NCI-H2029 (cell line): ENCODE measurements at regions not wholly inside any gene's neighbourhood (a gene's known extent, or its start where the extent isn't known, plus 50 kb on each side); places are given as distances from the start of the nearest gene placed in this dataset.
"Not testable (repeated sequence)": the region's sequence is repeated elsewhere in the genome, so short reads cannot be mapped to it uniquely, and the experiment has no call there.

Experiments used
- DNase-seq: peaks from one replicate; lab custom pipeline; 2025; lab: John Stamatoyannopoulos, UW

DNA sequence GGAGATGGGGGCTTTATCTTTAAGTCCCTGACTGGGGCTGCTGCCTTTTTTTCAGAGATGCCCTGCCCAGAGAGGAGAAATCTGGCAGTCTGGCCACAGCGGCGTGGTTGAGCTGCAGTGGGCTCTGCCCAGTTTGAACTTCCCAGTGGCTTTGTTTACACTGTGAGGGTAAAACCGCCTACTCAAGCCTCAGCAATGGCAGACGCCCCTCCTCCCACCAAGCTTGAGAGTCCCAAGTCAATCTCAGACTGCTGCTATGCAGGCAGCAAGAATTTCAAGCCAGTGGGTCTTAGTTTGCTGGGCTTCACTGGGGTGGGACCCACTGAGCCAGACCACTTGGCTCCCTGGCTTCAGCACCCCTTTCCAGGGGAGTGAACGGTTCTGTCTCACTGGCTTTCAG, 76.4 kb upstream of the DNAJC1 start:
- DNase-seq, result not testable (repeated sequence)

DNA sequence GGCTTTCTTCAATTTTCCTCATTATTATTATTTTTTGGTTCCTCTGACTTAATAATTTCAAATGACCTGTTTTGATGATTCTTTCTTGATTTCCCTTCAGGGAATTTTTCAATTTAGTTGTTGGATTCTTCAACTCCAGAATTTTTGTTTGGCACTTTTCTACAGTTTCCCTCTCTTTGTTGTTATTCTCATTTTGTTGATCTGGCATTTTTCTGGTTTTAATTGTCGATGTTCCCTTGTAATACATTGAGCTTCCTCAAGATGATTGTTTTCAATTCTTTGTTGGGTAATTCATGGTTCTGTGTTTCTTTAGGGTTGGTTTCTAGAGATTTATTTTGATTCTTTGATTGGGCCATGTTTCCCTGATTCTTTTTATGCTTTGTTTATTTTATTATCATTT, 67.8 kb upstream of the DNAJC1 start:
- DNase-seq, result no peak

DNA sequence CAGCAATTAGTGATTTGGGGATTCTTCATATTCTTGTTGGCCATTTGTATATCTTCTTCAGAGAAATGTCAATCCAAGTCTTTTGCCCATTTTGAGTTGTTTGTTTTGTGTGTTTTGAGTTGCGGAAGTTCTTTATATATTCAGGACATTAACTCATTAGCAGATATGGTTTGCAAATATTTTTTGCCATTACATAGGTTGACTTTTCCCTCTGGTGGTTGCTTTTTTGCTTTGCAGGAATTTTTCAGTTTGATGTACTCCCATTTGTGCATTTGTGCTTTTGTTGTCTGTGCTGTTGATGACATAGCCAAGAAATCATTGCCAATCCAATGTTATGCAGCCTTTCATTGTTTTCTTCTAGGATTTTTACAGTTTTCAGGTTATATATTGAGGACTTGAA, 63.6 kb upstream of the DNAJC1 start:
- no peak for DNase-seq

DNA sequence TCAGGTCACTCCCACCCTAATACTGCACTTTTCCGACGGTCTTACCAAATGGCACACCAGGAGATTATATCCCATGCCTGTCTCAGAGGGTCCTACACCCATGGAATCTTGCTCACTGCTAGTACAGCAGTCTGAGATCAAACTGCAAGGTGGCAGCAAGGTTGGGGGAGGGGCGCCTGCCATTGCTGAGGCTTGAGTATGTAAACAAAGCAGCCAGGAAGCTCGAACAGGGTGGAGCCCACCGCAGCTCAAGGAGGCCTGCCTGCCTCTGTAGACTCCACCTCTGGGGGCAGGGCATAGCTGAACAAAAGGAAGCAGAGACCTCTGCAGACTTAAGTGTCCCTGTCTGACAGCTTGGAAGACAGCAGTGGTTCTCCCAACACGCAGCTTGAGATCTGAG, 57.5 kb upstream of the DNAJC1 start:
- DNase-seq, result not testable (repeated sequence)

DNA sequence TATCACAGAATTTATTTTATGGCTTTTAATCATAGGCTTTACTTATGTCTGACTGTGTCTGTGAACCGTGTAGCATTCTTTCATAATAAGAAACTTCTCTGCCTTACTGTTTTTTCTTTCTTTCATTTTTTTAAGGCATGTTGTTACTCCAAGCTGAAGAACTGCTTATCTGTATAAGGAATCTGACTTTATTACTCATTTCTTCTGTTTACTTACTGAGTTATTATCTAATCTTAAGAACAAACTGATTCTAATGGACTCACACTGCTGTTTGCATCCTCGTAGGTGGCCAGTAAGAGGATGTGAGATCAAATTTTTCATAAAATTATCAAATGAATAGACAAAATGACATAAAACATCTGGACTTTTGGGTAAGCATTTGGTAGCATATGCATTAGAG, 54.7 kb upstream of the DNAJC1 start:
- DNase-seq, result no peak

DNA sequence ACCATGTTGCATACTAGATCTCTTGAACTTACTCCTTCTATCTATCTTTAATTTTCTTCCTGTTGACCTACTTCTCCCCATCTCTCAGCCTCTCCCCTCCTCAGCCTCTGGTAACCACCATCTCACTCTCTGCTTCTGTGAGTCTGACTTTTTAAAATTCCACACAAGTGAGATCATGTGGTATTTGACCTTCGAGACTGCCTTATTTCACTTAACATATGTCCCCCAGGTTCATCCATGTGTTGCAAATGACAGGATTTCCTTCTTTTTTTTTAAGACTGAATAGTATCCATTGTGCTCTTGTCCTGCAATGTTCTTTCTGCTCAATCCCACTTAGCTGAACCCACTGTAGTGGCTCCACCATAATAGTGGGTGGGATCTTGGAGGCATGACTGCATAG, 51.4 kb upstream of the DNAJC1 start:
- DNase-seq, result no peak
